PFSK-1 (cell line): ENCODE measurements at regions not wholly inside any gene's neighbourhood (a gene's known extent, or its start where the extent isn't known, plus 50 kb on each side); places are given as distances from the start of the nearest gene placed in this dataset.

Experiments used
- FOXP2 ChIP-seq: optimal IDR thresholded peaks from 2 replicates; pipeline ENCODE3; 2011; ENCODE audit warnings: borderline replicate concordance, control low read depth, inconsistent platforms; ENCODE audit not compliant: insufficient read depth; ENCODE audit errors: extremely low read length, extremely low read depth
- POLR2AphosphoS5 ChIP-seq: IDR thresholded peaks from 2 replicates; pipeline ENCODE4 v1.6.1; 2012; ENCODE audit warnings: low read depth, mild to moderate bottlenecking, control low read depth, low read length, moderate library complexity
- REST ChIP-seq, 2 experiments: IDR thresholded peaks; 2 replicates each; pipeline versions ENCODE4 v1.6.1 to v1.8.0; 2011 to 2012; ENCODE audit warnings: low read depth in 2 of 2, low read length in 2 of 2, control low read depth in 1 of 2, inconsistent platforms in 1 of 2, mild to moderate bottlenecking in 1 of 2, moderate library complexity in 1 of 2; ENCODE audit not compliant: insufficient read depth in 1 of 2
- SIN3A ChIP-seq: IDR thresholded peaks from 2 replicates; pipeline ENCODE4 v1.6.1; 2012; ENCODE audit warnings: mild to moderate bottlenecking, low read length, moderate library complexity, borderline replicate concordance; ENCODE audit not compliant: insufficient read depth
- TAF1 ChIP-seq: IDR thresholded peaks from 2 replicates; pipeline ENCODE4 v1.6.1; 2012; ENCODE audit warnings: low read length, control low read depth, borderline replicate concordance; ENCODE audit not compliant: insufficient read depth

- TF ChIP-seq FOXP2 = no peak
- no peak for TF ChIP-seq POLR2AphosphoS5
- TF ChIP-seq TAF1 = no peak
- TF ChIP-seq REST (IDR thresholded peaks at IDR 0.05; ENCODE audit: insufficient read depth in 1 of 2, low read depth in 2 of 2, low read length in 2 of 2) = no peak
- no peak for TF ChIP-seq SIN3A
Measured at GRCh38 chr12:19070341-19070740, 59.2 kb upstream of the PLEKHA5 start.

- no peak for TF ChIP-seq POLR2AphosphoS5
- no peak for TF ChIP-seq SIN3A
- no peak for TF ChIP-seq REST (IDR thresholded peaks at IDR 0.05; ENCODE audit: insufficient read depth in 1 of 2, low read depth in 2 of 2, low read length in 2 of 2)
- no peak for TF ChIP-seq FOXP2
- no peak for TF ChIP-seq TAF1
Measured at GRCh38 chr12:19074700-19075099, 54.8 kb upstream of the PLEKHA5 start.

GRCh38 chr12:19075711-19076340 is 53.7 kb upstream of the PLEKHA5 start:
- no peak for TF ChIP-seq POLR2AphosphoS5
- TF ChIP-seq SIN3A = no peak
- no peak for TF ChIP-seq TAF1
- TF ChIP-seq REST (IDR thresholded peaks at IDR 0.05; ENCODE audit: insufficient read depth in 1 of 2, low read depth in 2 of 2, low read length in 2 of 2) = no peak
- no peak for TF ChIP-seq FOXP2
